CD14-positive monocyte (primary cell): ENCODE measurements at regions not wholly inside any gene's neighbourhood (a gene's known extent, or its start where the extent isn't known, plus 50 kb on each side); places are given as distances from the start of the nearest gene placed in this dataset.

Experiments
- DNase-seq, 3 donors: peaks; one replicate each; pipeline ENCODE4 v3.0.0-alpha.2; 2011 to 2022
- H2AFZ ChIP-seq: 2 replicates; pipeline ENCODE4 v1.6.0; 2012; ENCODE audit warnings: mild to moderate bottlenecking, low read depth, low read length, inconsistent platforms; ENCODE audit not compliant: insufficient read depth, poor library complexity, severe bottlenecking
- H3K27ac ChIP-seq, 2 donors: 1 replicate in 1 of 2; 2 replicates in 1 of 2; pipeline ENCODE4 v1.5.1; 2012 to 2013; ENCODE audit warnings: low read length in 2 of 2, control low read depth in 1 of 2, inconsistent platforms in 1 of 2, low read depth in 1 of 2, mild to moderate bottlenecking in 1 of 2
- H3K27me3 ChIP-seq, 2 donors: one replicate each; pipeline versions ENCODE4 v1.6.0 to v1.6.1; 2011 to 2013; ENCODE audit warnings: low read length in 2 of 2; ENCODE audit not compliant: control insufficient read depth in 2 of 2, insufficient read depth in 2 of 2
- H3K36me3 ChIP-seq, 2 donors: replicated peaks in 1 of 2; 1 replicate in 1 of 2; 2 replicates in 1 of 2; pipeline versions ENCODE4 v1.5.1 to v1.6.1; 2012 to 2013; ENCODE audit warnings: low read length in 2 of 2, control low read depth in 1 of 2, inconsistent platforms in 1 of 2, mild to moderate bottlenecking in 1 of 2; ENCODE audit not compliant: insufficient read depth in 2 of 2, control insufficient read depth in 1 of 2
- H3K4me1 ChIP-seq, 2 donors: 1 replicate in 1 of 2; 2 replicates in 1 of 2; pipeline versions ENCODE4 v1.5.1 to v1.6.1; 2012 to 2013; ENCODE audit warnings: low read length in 2 of 2, control low read depth in 1 of 2, inconsistent platforms in 1 of 2, mild to moderate bottlenecking in 1 of 2, moderate library complexity in 1 of 2; ENCODE audit not compliant: insufficient read depth in 2 of 2, control insufficient read depth in 1 of 2
- H3K4me2 ChIP-seq: replicated peaks from 2 replicates; pipeline ENCODE3; 2012; ENCODE audit warnings: low read length, moderate library complexity, mild to moderate bottlenecking; ENCODE audit not compliant: poor library complexity, severe bottlenecking; ENCODE audit errors: extremely low read depth
- H3K4me3 ChIP-seq, 3 experiments: fragments of 200-600 bp in 1 of 3; sonication (generic) in 1 of 3; replicated peaks in 1 of 3; 1 replicate in 2 of 3; 2 replicates in 1 of 3; pipeline ENCODE4 v1.5.1; 2011 to 2013; ENCODE audit warnings: low read length in 3 of 3, mild to moderate bottlenecking in 3 of 3, control low read depth in 2 of 3, low read depth in 2 of 3, inconsistent platforms in 1 of 3, moderate library complexity in 1 of 3
- H3K79me2 ChIP-seq: 2 replicates; pipeline ENCODE4 v1.6.0; 2012; ENCODE audit warnings: mild to moderate bottlenecking, control low read depth, inconsistent platforms, low read length, moderate library complexity; ENCODE audit not compliant: insufficient read depth
- H3K9ac ChIP-seq: 2 replicates; pipeline ENCODE4 v1.6.0; 2017; ENCODE audit warnings: low read length, mild to moderate bottlenecking; ENCODE audit not compliant: insufficient read depth, poor library complexity, severe bottlenecking
- H3K9me3 ChIP-seq, 2 donors: replicated peaks in 1 of 2; 1 replicate in 1 of 2; 2 replicates in 1 of 2; pipeline versions ENCODE4 v1.5.1 to v1.6.1; 2012 to 2013; ENCODE audit warnings: low read length in 2 of 2, control low read depth in 1 of 2; ENCODE audit not compliant: control insufficient read depth in 1 of 2, insufficient read depth in 1 of 2
- H4K20me1 ChIP-seq: 2 replicates; pipeline ENCODE4 v1.6.0; 2012; ENCODE audit warnings: mild to moderate bottlenecking, low read length, control low read depth, moderate library complexity; ENCODE audit not compliant: insufficient read depth
- H3K27ac Mint-ChIP-seq, 7 donors: one replicate each; pipeline ENCODE4 v1.8.0; 2020; ENCODE audit warnings: mild to moderate bottlenecking in 7 of 7, mixed read lengths in 7 of 7, moderate library complexity in 6 of 7, inconsistent platforms in 2 of 7
- H3K27me3 Mint-ChIP-seq, 3 donors: one replicate each; pipeline ENCODE4 v1.8.0; 2021 to 2022; ENCODE audit warnings: low read depth in 3 of 3, mild to moderate bottlenecking in 3 of 3, mixed read lengths in 3 of 3, moderate library complexity in 3 of 3, inconsistent platforms in 1 of 3
- H3K36me3 Mint-ChIP-seq, 2 donors: one replicate each; pipeline ENCODE4 v1.8.0; 2020; ENCODE audit warnings: mixed read lengths in 2 of 2, inconsistent platforms in 1 of 2, mild to moderate bottlenecking in 1 of 2
- H3K4me1 Mint-ChIP-seq: one replicate; pipeline ENCODE4 v1.8.0; 2020; ENCODE audit warnings: mild to moderate bottlenecking, mixed read lengths
- H3K4me3 Mint-ChIP-seq, 2 donors: one replicate each; pipeline ENCODE4 v1.8.0; 2020; ENCODE audit warnings: mild to moderate bottlenecking in 2 of 2, mixed read lengths in 2 of 2, moderate library complexity in 1 of 2
- H3K9me3 Mint-ChIP-seq, 7 donors: one replicate each; pipeline ENCODE4 v1.8.0; 2020 to 2022; ENCODE audit warnings: mixed read lengths in 7 of 7, mild to moderate bottlenecking in 6 of 7, moderate library complexity in 6 of 7, inconsistent platforms in 2 of 7
- CTCF ChIP-seq: fragments of 200-600 bp; IDR thresholded peaks from one replicate; pipeline ENCODE4 v1.8.0; 2022; ENCODE audit warnings: antibody characterized with exemption, mild to moderate bottlenecking
- WGBS: methylation state at CpG from one replicate; pipeline ENCODE4 v1.1.5; 2013; ENCODE audit warnings: missing lambda C conversion rate; ENCODE audit not compliant: insufficient coverage; 5-methylcytosine and 5-hydroxymethylcytosine counted together
- intact Hi-C, 2 donors: fragments of 100-400 bp; cut with micrococcal nuclease; formaldehyde crosslinking; loops; one replicate each; pipeline versions ENCODE4 v1.15.0 to v1.15.1; 2023

- intact Hi-C loops, result no loop called here
- H3K4me3 Mint-ChIP-seq, result no peak overlapping the region
- peaks cover 0 to 7% (median 4%) of the 10 kb centered on the region in 7 donors for H3K9me3 Mint-ChIP-seq
- no peaks in the 10 kb centered on the region for H3K27me3 ChIP-seq
- H3K4me1 ChIP-seq, result no peaks in the 10 kb centered on the region
- no peaks in the 10 kb centered on the region for H4K20me1 ChIP-seq
- no peak for TF ChIP-seq CTCF
- no peaks in the 10 kb centered on the region for H3K36me3 ChIP-seq
- H2AFZ ChIP-seq, result no peak overlapping the region
- no CpG with 5 or more reads among the region's 3 CpGs for WGBS
- no peaks in the 10 kb centered on the region for H3K36me3 Mint-ChIP-seq
- peaks cover 0 to 4% of the 10 kb centered on the region in 2 donors for H3K9me3 ChIP-seq
- no peak overlapping the region for H3K4me2 ChIP-seq
- H3K4me1 Mint-ChIP-seq, result no peaks in the 10 kb centered on the region
- H3K79me2 ChIP-seq, result no peaks in the 10 kb centered on the region
- H3K27ac ChIP-seq, result no peak overlapping the region
- H3K27me3 Mint-ChIP-seq, result no peaks in the 10 kb centered on the region
- no peak overlapping the region for H3K27ac Mint-ChIP-seq
- no peak for DNase-seq
- no peak overlapping the region for H3K9ac ChIP-seq
- no peak overlapping the region for H3K4me3 ChIP-seq
Observed at GRCh38 chr2:83359336-83359735, 1099.7 kb downstream of the SUCLG1 start.

- Histone ChIP-seq H3K9me3 (no peaks in the 10 kb centered on the region), H3K4me2 (no peak overlapping the region), H3K4me3 (no peak overlapping the region), H3K36me3 (no peaks in the 10 kb centered on the region), H3K4me1 (no peaks in the 10 kb centered on the region), H3K27ac (no peak overlapping the region), H3K79me2 (no peaks in the 10 kb centered on the region), H4K20me1 (no peaks in the 10 kb centered on the region), H3K27me3 (no peaks in the 10 kb centered on the region), H2AFZ (no peak overlapping the region), H3K9ac (no peak overlapping the region)
- no peak overlapping the region for H3K4me3 Mint-ChIP-seq
- intact Hi-C loops, result no loop called here
- peaks cover 0 to 8% (median 4%) of the 10 kb centered on the region in 7 donors for H3K9me3 Mint-ChIP-seq
- H3K27me3 Mint-ChIP-seq, result peaks cover 0 to 2% (median 0%) of the 10 kb centered on the region in 3 donors
- no peak for DNase-seq
- WGBS, result no CpG with 5 or more reads among the region's 2 CpGs
- no peak for TF ChIP-seq CTCF
- no peaks in the 10 kb centered on the region for H3K36me3 Mint-ChIP-seq
- H3K4me1 Mint-ChIP-seq, result no peaks in the 10 kb centered on the region
- H3K27ac Mint-ChIP-seq, result no peak overlapping the region
Observed at GRCh38 chr2:83342860-83343329, 1116.2 kb downstream of the SUCLG1 start.
